ENCODE measurements at regions not wholly inside any gene's neighbourhood (a gene's known extent, or its start where the extent isn't known, plus 50 kb on each side); places are given as distances from the start of the nearest gene placed in this dataset.

- TF ChIP-seq EZH2 (IDR thresholded peaks at IDR 0.05; ENCODE audit: borderline replicate concordance, low read length) (no peak), CTCF (IDR thresholded peaks at IDR 0.05; ENCODE audit: low read length) (no peak)
- no peak overlapping the region for H3K27ac ChIP-seq (ENCODE audit: low read depth, low read length, poor library complexity, severe bottlenecking)
- H3K79me2 ChIP-seq (ENCODE audit: insufficient read depth, low read length) = no peaks in the 10 kb centered on the region
- no peaks in the 10 kb centered on the region for H3K27me3 ChIP-seq (ENCODE audit: insufficient read depth, low read length)
- no peak overlapping the region for H3K4me3 ChIP-seq (ENCODE audit: low read depth, low read length, poor library complexity, severe bottlenecking)
- H3K9me2 ChIP-seq (ENCODE audit: low read depth, low read length) = no peaks in the 10 kb centered on the region
- H4K20me1 ChIP-seq (ENCODE audit: insufficient read depth, low read length) = no peaks in the 10 kb centered on the region
- no peak overlapping the region for H3K4me2 ChIP-seq (ENCODE audit: low read length)
- H3K9ac ChIP-seq (ENCODE audit: low read length) = no peak overlapping the region
- no peaks in the 10 kb centered on the region for H3F3A ChIP-seq (ENCODE audit: insufficient read depth, low read length)
- no peaks in the 10 kb centered on the region for H3K9me3 ChIP-seq (ENCODE audit: low read length)
- H3K36me3 ChIP-seq (ENCODE audit: insufficient read depth, low read length) = no peaks in the 10 kb centered on the region
- no peak overlapping the region for H2AFZ ChIP-seq (ENCODE audit: low read length)
- H3K4me1 ChIP-seq (ENCODE audit: insufficient read depth, low read length, severe bottlenecking) = peaks cover 9% of the 10 kb centered on the region
These were observed 162.4 kb downstream of the S1PR1 start for GRCh38 chr1:101399222-101399621.

GRCh38 chr1:101406271-101406670 is 169.5 kb downstream of the S1PR1 start:
- H3K27ac ChIP-seq (ENCODE audit: low read depth, low read length, poor library complexity, severe bottlenecking) = peak overlapping the region; percentile 82
- no peak overlapping the region for H3K4me3 ChIP-seq (ENCODE audit: low read depth, low read length, poor library complexity, severe bottlenecking)
- no peak overlapping the region for H3K4me2 ChIP-seq (ENCODE audit: low read length)
- no peak overlapping the region for H2AFZ ChIP-seq (ENCODE audit: low read length)
- peaks cover 54% of the 10 kb centered on the region for H3K4me1 ChIP-seq (ENCODE audit: insufficient read depth, low read length, severe bottlenecking)
- H4K20me1 ChIP-seq (ENCODE audit: insufficient read depth, low read length) = no peaks in the 10 kb centered on the region
- H3K27me3 ChIP-seq (ENCODE audit: insufficient read depth, low read length) = no peaks in the 10 kb centered on the region
- H3K9ac ChIP-seq (ENCODE audit: low read length) = no peak overlapping the region
- no peaks in the 10 kb centered on the region for H3K79me2 ChIP-seq (ENCODE audit: insufficient read depth, low read length)
- TF ChIP-seq CTCF (IDR thresholded peaks at IDR 0.05; ENCODE audit: low read length) = no peak
- no peak for TF ChIP-seq EZH2 (IDR thresholded peaks at IDR 0.05; ENCODE audit: borderline replicate concordance, low read length)
- H3K36me3 ChIP-seq (ENCODE audit: insufficient read depth, low read length) = no peaks in the 10 kb centered on the region
- H3F3A ChIP-seq (ENCODE audit: insufficient read depth, low read length) = 0 out of 2 replicates have a peak, but pooled peaks cover 4% of the 10 kb centered on the region
- no peaks in the 10 kb centered on the region for H3K9me2 ChIP-seq (ENCODE audit: low read depth, low read length)
- no peaks in the 10 kb centered on the region for H3K9me3 ChIP-seq (ENCODE audit: low read length)

GRCh38 chr1:101406681-101407080 is 169.9 kb downstream of the S1PR1 start:
- peak overlapping the region; percentile 82 for H3K27ac ChIP-seq (ENCODE audit: low read depth, low read length, poor library complexity, severe bottlenecking)
- H3K36me3 ChIP-seq (ENCODE audit: insufficient read depth, low read length) = no peaks in the 10 kb centered on the region
- no peaks in the 10 kb centered on the region for H3K9me3 ChIP-seq (ENCODE audit: low read length)
- TF ChIP-seq CTCF (IDR thresholded peaks at IDR 0.05; ENCODE audit: low read length) = no peak
- no peak for TF ChIP-seq EZH2 (IDR thresholded peaks at IDR 0.05; ENCODE audit: borderline replicate concordance, low read length)
- no peaks in the 10 kb centered on the region for H3K79me2 ChIP-seq (ENCODE audit: insufficient read depth, low read length)
- H3K9ac ChIP-seq (ENCODE audit: low read length) = no peak overlapping the region
- no peak overlapping the region for H3K4me2 ChIP-seq (ENCODE audit: low read length)
- H3K9me2 ChIP-seq (ENCODE audit: low read depth, low read length) = no peaks in the 10 kb centered on the region
- H4K20me1 ChIP-seq (ENCODE audit: insufficient read depth, low read length) = no peaks in the 10 kb centered on the region
- H2AFZ ChIP-seq (ENCODE audit: low read length) = no peak overlapping the region
- H3K27me3 ChIP-seq (ENCODE audit: insufficient read depth, low read length) = no peaks in the 10 kb centered on the region
- 0 out of 2 replicates have a peak, but pooled peaks cover 4% of the 10 kb centered on the region for H3F3A ChIP-seq (ENCODE audit: insufficient read depth, low read length)
- peaks cover 54% of the 10 kb centered on the region for H3K4me1 ChIP-seq (ENCODE audit: insufficient read depth, low read length, severe bottlenecking)
- no peak overlapping the region for H3K4me3 ChIP-seq (ENCODE audit: low read depth, low read length, poor library complexity, severe bottlenecking)
